ENCODE measurements at regions not wholly inside any gene's neighbourhood (a gene's known extent, or its start where the extent isn't known, plus 50 kb on each side); places are given as distances from the start of the nearest gene placed in this dataset.

DNA sequence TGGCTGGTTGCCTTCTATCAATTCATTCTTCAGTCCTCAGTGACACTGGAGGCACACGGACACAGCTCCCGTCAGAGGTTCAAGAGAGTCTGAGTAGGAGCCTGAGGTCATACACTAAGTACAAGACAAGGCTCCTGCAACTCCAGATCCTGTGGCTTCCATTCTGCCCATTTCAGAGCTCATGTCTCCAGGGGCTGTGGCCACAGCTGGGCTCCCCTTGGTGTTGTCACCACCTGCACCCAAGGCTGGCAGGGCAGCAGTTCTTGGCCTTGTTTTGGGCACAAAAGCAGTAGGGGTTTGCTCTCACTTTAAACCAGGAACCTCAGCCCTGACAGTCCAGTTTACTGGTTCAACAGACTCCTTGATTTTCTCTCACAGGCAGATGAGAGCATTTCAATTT is 189.6 kb downstream of the ICE1 start:
- no peak for DNase-seq

GRCh38 chr5:5609935-5610334 is 187.5 kb downstream of the ICE1 start:
- no peak for DNase-seq

DNA sequence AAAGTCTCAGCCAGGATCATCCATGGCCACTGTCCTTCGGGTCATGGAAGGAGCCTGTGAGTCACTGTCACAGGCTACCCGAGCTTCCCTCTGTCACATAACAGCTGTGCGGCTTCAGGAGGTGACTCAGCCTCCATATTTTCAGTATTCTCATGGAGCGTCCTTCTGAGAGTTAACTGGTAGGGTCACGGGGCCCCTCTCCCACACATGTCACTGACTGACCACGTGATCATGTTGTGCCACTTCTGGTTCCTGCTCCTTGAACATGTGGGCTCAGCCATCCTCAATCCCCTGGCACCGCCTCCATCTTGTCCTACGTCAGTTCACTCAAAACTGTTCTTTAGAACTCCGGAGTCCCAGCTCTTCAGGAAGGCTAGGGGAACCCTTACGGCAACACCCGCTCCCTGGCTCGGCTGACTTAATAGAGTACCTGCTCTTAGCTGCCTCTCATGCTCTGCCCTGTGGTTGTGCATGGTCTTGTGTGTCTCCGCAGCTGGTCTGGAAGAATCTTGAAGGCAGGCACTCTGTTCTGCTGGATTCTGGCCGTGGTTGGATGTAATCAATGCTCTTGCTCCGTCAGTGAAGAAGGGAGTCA is 182.8 kb downstream of the ICE1 start:
- no peak for DNase-seq

DNA sequence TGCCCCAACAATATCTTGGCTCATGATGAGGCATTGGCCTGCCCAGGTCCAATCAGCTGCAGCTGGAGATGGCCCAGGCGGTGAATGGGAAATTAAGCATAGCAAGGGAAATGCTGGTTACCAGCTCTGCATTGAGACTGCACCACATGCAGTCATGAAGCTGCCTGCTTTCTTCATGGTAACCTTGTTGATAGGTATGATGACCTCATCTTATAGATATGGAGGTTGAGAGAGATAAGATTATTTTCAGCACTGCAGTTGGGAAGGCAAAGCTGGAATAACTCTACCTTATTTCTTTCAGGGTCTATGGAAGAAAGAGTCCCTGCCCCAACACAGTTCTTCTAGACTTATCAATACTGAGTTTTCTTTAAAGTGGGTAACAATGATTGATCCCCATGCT is 180.1 kb downstream of the ICE1 start:
- DNase-seq: no peak

DNA sequence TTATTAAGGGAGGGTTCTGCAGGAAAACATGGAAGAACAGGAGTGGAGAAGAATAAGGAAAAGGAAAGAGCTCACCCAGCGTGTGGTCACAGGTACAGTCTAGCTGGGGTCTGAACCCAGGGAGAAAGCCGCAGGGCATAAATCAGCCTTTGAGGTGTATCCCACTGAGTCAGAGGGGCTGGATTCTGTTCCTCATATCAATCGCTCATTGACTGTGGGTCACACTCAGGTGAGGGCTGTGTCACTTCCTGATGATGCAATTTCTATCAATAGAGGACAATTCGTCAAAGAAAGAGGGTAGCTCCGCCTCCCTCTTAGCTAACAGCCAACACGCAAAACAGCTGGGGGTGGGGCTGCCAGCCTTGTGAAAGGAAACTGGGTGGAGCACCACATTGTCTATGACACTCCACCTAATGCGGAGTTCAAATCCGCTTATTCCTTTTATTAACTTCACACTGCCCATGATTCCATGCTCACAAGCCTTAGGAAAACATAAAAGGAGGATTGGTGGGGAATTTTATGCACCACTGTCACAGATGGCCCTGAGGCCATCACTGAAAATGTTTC is 176.2 kb downstream of the ICE1 start:
- no peak for DNase-seq

DNA sequence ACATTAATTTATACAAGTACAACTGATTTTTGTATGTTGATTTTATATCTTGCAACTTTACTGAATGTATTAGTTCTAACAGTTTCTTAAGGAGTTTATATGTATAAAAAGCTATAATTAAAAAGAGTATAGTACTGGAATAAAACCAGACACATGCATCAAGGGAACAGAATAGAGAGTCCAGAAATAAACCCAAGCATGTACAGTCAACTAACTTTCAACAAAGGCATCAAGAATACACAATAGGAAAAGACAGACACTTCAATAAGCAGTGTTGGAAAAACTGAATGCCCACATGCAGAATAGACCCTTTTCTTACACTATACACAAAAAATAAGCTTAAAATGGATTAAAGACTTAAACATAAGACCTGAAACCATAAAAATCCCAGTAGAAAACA is 170.9 kb downstream of the ICE1 start:
- no peak for DNase-seq

DNA sequence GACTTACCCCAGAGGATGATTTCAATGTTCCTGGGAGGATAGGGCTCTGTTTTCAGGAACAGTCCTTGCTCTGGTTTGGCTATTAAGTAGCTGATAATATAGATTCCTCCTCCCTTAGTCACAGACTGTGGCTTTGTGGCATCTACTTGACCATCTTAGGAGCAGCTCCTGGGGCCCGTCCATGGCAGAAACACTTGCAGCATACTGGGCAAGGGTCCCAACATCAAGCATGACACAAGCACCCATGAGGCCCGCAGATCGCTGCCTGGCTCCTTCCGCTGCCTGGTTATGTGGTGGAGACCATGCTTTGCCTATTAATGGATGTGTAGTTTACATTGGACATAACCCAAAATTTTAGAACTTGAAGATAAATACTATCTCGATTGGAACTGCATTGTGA is 170.1 kb downstream of the ICE1 start:
- no peak for DNase-seq

DNA sequence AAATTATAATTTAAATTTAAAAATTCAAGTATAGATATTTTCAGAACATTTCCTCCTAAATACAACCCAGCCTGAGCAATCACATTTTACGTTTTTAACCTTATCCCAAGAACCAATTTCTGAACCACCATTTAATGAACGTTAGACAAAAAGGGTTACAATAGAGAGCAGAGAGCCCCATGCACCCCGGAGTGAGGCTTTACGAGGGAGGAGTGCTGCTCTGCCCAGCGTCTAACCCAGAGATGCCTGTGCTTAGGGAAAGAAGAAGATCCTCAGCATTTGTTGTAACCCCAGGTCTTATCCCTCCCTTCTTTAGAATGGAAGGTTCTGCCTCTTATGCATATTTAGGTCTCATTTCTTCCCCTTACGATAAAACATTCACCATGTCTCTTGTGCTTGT is 169.1 kb downstream of the ICE1 start:
- DNase-seq: no peak

DNA sequence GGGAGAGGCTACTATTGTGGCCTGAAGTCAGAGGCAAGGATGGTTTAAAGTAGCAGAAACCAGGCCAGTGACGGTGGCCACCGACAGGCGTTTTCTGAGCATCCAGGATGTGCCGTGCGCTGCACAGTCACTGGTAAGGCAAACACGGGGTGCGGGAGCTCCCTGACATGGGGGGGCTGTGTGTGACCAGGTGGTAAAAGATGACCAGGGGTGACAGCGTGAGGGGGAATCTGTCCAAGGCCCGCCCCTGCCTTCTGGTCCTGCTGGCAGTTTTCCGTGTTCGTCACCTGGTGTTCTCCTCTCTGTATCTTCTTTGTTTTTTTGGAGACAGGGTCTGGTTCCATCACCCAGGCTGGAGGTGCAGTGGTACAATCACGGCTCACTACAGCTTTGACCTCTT is 167.4 kb downstream of the ICE1 start:
- no peak for DNase-seq

GRCh38 chr5:5588887-5589826 is 166.7 kb downstream of the ICE1 start:
- no peak for DNase-seq

- DNase-seq: no peak
These were observed 165.9 kb downstream of the ICE1 start for GRCh38 chr5:5588386-5588785.

GRCh38 chr5:5587474-5587873 is 165.0 kb downstream of the ICE1 start:
- no peak for DNase-seq

GRCh38 chr5:5586721-5587120 is 164.2 kb downstream of the ICE1 start:
- no peak for DNase-seq

- DNase-seq: no peak
These were observed 163.4 kb downstream of the ICE1 start for GRCh38 chr5:5585751-5586341.

DNA sequence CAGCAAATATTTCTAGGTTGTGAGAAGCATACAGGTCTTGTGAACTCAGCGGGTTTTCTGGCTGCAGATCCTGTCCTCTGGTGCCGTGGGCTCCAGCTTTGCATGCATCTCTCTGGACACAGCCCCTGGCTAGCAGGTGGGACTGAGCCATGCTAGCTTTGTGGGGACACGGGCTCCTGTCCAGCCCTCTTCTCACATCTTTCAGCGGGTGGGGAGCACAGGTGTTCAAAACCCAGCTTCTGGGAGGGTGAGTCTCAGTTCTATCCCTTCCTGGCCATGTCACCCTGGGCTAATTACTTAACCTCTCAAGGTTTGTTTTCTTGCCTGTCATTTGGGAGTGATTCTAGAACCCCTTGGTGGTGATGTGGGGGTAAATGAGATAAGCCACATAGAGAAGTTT is 162.3 kb downstream of the ICE1 start:
- no peak for DNase-seq

DNA sequence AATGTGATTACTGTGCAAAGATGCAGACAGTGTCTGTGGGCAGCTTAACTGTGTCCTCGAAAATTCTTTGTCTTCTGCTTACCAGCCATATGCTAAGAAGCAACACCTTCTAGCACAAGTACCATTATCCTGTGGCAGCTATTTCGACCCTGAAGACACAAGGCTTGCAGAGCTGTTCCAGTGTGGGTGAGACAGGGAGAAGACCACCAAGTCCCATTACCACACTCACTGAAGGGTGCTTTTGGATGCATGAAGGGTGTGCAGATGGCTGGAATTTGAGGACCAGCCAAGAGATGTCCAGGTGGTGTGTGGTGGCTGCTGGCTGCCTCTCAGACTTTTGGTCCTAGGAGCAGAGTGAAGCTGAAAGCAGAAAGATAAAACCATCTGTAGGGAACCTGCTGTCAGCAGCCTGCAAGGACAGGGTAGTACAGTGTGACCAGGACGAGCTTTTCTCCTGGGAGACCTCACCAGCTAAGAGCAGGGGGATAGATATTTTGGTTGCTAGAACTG is 161.8 kb downstream of the ICE1 start:
- DNase-seq: no peak

GRCh38 chr5:5583832-5584231 is 161.4 kb downstream of the ICE1 start:
- no peak for DNase-seq

DNA sequence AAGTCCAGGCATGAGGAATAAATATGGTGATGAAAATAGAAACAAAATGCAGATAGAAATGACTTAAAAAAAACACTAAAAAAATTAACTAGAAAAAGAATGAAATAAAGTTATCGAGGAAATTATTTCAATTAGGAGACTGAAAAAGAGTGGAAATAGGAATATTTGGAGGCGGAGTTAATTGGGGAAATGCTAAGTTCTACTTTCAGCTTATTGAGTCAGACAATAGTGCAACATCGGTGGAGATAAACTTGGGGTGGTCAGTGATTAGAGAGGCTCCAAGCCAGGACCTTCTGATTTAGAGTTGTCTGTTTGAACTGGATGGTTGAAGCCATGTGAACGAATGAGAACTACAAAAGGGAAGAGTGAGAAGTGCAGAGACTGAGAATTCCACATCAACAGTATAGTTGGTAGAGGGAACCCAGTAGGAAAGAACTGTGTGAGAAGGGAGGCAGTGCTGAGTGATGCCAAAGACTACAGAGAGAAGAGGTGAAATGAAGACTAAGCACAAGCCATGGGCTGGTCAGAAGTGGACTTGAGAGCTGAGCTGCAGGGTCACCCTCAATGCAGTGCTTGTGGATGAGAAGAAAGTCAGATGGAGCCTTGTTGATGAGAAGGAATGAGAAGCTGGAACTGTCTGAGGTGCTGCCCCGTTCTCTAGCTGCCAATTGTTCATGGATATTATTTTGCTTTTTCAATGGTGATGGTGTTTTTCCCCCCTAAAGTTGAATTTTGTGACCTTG is 160.7 kb downstream of the ICE1 start:
- DNase-seq: no peak

DNA sequence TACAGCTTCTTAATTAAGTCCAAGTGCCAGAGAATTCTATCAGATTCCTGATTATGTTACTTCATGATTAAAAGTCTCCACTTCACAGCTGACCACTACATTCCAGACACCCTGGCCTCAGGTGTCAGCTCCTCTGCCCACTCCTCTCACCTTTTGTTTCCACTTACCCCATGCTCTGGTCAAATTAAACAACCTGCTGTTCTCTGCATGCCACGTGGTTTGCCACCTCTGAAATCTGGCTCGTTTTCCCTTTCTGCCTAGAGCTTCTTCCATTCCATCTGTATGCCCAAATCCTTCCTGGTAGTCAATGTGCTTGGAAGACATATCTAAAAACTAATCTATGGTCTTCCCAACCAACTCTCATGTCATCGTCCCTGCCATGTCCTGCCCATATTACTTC is 158.6 kb downstream of the ICE1 start:
- no peak for DNase-seq

GRCh38 chr5:5576744-5577143 is 154.3 kb downstream of the ICE1 start:
- DNase-seq: no peak

GRCh38 chr5:5575461-5575860 is 153.0 kb downstream of the ICE1 start:
- DNase-seq: no peak

DNA sequence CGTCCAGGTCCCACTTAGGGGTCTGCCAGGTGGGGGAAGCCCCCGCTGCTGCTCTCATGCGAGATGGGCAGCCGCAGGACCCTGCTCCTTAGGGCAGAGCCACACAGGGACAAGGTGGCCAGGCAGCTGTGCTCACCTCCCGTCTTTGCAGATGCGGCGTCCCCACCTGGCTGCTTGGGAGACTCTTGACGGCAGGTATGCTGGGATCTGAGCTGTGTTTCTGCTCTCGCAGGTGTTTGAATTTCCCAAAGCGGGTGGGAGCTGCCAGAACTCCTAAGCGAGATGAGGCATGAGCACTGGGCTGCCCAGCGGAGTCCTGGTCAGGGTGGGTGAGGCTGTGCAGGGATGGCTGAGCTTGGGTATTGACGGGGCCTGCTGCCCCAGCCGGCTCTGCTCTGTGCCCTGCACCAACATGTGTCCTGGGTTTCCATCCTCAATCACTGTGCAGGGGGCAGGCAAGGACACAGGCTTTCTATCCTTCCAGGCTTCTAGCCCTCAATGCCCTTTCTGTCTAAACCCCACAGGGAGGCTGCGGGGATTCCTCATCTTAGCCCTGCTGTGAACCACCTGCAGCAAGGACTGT is 151.4 kb downstream of the ICE1 start:
- no peak for DNase-seq
